ENCODE measurements at regions not wholly inside any gene's neighbourhood (a gene's known extent, or its start where the extent isn't known, plus 50 kb on each side); places are given as distances from the start of the nearest gene placed in this dataset.

DNA sequence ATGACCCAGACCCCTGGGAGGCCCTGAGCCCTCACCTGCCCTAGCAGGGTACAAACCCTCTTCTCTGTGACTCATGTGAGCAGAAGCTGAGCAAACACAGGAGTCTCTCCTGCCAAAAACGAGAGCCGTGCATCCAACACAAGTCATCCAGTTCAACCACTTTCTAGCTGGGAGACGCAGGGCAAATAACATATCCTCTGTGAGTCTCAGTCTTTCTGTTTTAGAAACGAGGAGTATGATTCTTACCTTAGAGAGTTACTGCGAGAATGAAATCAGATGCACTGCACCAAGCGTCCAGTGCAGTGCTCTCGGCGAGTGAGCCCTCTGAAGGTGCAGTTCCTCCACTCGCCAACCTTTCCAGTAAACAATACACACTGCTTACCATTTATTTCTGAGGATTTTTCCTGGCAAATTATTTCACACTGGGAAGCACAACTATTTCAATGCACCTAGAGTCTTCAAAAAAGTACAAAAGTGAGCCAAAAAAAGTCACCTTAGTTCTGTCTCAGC, 331.8 kb upstream of the MYT1L start:
- no peak for DNase-seq
- intact Hi-C loops (cut with micrococcal nuclease; ENCODE audit: unreplicated experiment), result no loop called here
- Histone ChIP-seq H3K4me3 (no peak overlapping the region), H3K4me1 (replicated peaks; ENCODE audit: insufficient read depth) (no peaks in the 10 kb centered on the region), H2AFZ (no peak overlapping the region), H3K4me2 (no peak overlapping the region), H3K27me3 (ENCODE audit: insufficient read depth, low read depth) (peaks cover 79% of the 10 kb centered on the region), H3F3A (ENCODE audit: insufficient read depth, low read depth) (no peaks in the 10 kb centered on the region), H3K9me3 (ENCODE audit: insufficient read depth, low read depth) (no peaks in the 10 kb centered on the region), H3K36me3 (ENCODE audit: low read depth) (no peaks in the 10 kb centered on the region), H4K20me1 (ENCODE audit: insufficient read depth) (no peaks in the 10 kb centered on the region; the same call in none of the 2 replicates), H3K27ac (no peak overlapping the region), H3K9me2 (ENCODE audit: insufficient read depth) (no peaks in the 10 kb centered on the region), H3K79me2 (ENCODE audit: low read depth) (no peaks in the 10 kb centered on the region)
- BruUV-seq (replicated peaks), result no TSS peak
- TF ChIP-seq EZH2 (IDR thresholded peaks at IDR 0.05; ENCODE audit: low read depth), result no peak
- CTCF ChIA-PET, result no interaction called here
- POLR2A ChIA-PET (ENCODE audit: unreplicated experiment), result no interaction called here

DNA sequence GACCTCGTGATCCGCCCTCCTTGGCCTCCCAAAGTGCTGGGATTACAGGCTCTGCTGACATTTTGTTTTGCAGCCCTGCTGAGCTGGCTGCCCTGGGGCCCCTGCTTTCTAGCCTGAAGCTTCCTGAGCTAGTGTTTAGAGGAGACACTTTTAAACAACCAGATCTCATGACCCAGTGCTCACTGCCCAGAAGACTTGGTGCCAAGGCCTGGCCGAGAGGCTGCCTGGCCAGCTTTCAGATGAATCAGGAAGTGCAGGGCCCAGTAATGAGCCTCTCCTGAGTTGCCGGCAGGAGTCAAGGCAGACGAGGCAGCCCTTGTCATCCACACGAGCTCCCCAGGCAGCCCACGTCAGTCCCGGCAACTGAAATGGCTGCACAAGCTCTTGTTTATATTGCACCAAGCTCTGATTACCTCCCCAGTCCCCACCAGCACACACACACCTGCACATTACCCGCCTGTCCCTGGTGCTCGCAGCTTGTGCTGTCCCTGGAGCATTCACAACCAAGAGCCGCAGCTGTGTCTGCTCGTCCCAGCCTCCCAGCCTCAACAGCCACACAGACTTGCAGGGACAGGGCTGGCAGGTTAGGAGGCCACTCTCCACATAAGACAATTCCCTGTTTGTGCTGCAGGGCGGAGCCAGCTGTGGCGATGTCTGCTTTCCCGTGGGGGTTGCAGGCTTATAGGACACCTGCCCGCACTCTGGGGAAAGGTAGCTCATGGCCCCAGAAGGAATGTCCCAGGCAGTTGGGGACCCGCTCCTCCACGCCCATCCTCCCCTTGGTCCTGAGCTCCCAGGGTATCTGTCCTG, 331.2 kb upstream of the MYT1L start:
- no peak overlapping the region for H3K4me2 ChIP-seq
- no peaks in the 10 kb centered on the region; the same call in none of the 2 replicates for H4K20me1 ChIP-seq (ENCODE audit: insufficient read depth)
- H3K27ac ChIP-seq, result no peak overlapping the region
- POLR2A ChIA-PET (ENCODE audit: unreplicated experiment), result interaction anchor here (0.7 kb wide), 1 partner anchor 670 kb away, joined by 3 read pairs; no protein-coding TSS in a partner anchor
- no peak overlapping the region for H2AFZ ChIP-seq
- BruUV-seq (replicated peaks), result no TSS peak
- no peaks in the 10 kb centered on the region for H3F3A ChIP-seq (ENCODE audit: insufficient read depth, low read depth)
- intact Hi-C loops (cut with micrococcal nuclease; ENCODE audit: unreplicated experiment), result no loop called here
- no peaks in the 10 kb centered on the region for H3K9me2 ChIP-seq (ENCODE audit: insufficient read depth)
- no peaks in the 10 kb centered on the region for H3K4me1 ChIP-seq (replicated peaks; ENCODE audit: insufficient read depth)
- no peaks in the 10 kb centered on the region for H3K79me2 ChIP-seq (ENCODE audit: low read depth)
- TF ChIP-seq, protein P1, sequence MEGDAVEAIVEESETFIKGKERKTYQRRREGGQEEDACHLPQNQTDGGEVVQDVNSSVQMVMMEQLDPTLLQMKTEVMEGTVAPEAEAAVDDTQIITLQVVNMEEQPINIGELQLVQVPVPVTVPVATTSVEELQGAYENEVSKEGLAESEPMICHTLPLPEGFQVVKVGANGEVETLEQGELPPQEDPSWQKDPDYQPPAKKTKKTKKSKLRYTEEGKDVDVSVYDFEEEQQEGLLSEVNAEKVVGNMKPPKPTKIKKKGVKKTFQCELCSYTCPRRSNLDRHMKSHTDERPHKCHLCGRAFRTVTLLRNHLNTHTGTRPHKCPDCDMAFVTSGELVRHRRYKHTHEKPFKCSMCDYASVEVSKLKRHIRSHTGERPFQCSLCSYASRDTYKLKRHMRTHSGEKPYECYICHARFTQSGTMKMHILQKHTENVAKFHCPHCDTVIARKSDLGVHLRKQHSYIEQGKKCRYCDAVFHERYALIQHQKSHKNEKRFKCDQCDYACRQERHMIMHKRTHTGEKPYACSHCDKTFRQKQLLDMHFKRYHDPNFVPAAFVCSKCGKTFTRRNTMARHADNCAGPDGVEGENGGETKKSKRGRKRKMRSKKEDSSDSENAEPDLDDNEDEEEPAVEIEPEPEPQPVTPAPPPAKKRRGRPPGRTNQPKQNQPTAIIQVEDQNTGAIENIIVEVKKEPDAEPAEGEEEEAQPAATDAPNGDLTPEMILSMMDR (conservative IDR thresholded peaks at IDR 0.05), result no peak
- no peak for TF ChIP-seq EZH2 (IDR thresholded peaks at IDR 0.05; ENCODE audit: low read depth)
- H3K27me3 ChIP-seq (ENCODE audit: insufficient read depth, low read depth), result peaks cover 79% of the 10 kb centered on the region
- no peaks in the 10 kb centered on the region for H3K9me3 ChIP-seq (ENCODE audit: insufficient read depth, low read depth)
- H3K36me3 ChIP-seq (ENCODE audit: low read depth), result no peaks in the 10 kb centered on the region
- no peak for DNase-seq
- H3K4me3 ChIP-seq, result no peak overlapping the region
- CTCF ChIA-PET, result no interaction called here

DNA sequence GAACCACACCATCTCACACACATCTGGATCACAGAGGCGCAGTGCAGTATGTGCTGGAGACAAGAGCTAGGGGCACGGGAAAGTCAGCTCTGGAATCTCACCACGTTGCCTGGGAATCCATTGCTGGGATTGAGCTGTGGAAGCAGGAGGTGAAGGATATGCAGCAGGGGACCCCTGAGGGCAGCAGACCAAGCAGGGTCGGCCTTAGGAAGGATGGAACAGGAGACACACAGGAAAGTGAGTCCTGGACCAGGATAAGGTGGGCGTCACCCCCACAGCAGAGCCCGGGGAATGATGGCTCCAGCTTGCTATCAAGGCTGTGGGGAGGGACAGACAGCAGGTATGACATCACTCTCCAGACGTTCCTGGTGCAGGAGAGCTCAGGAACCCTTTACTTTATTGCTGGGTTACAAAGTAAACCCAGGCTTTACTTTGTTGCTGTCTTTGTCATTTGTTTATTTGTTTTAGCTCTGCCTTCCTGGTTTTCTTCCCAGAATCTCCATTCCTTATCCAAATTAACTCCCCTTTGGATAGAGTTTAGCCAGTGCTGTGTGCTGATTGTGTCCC, 329.8 kb upstream of the MYT1L start:
- H4K20me1 ChIP-seq (ENCODE audit: insufficient read depth), result no peaks in the 10 kb centered on the region; the same call in none of the 2 replicates
- no TSS peak for BruUV-seq (replicated peaks)
- H3F3A ChIP-seq (ENCODE audit: insufficient read depth, low read depth), result no peaks in the 10 kb centered on the region
- H3K27me3 ChIP-seq (ENCODE audit: insufficient read depth, low read depth), result peaks cover 79% of the 10 kb centered on the region
- no peak overlapping the region for H3K4me2 ChIP-seq
- no peak overlapping the region for H2AFZ ChIP-seq
- no peak overlapping the region for H3K27ac ChIP-seq
- intact Hi-C loops (cut with micrococcal nuclease; ENCODE audit: unreplicated experiment), result no loop called here
- no peaks in the 10 kb centered on the region for H3K9me3 ChIP-seq (ENCODE audit: insufficient read depth, low read depth)
- H3K36me3 ChIP-seq (ENCODE audit: low read depth), result no peaks in the 10 kb centered on the region
- no peaks in the 10 kb centered on the region for H3K79me2 ChIP-seq (ENCODE audit: low read depth)
- TF ChIP-seq, protein P1 (conservative IDR thresholded peaks at IDR 0.05), result no peak
- TF ChIP-seq EZH2 (IDR thresholded peaks at IDR 0.05; ENCODE audit: low read depth), result no peak
- DNase-seq, result no peak
- no peaks in the 10 kb centered on the region for H3K9me2 ChIP-seq (ENCODE audit: insufficient read depth)
- no peaks in the 10 kb centered on the region for H3K4me1 ChIP-seq (replicated peaks; ENCODE audit: insufficient read depth)
- CTCF ChIA-PET, result no interaction called here
- no peak overlapping the region for H3K4me3 ChIP-seq
- POLR2A ChIA-PET (ENCODE audit: unreplicated experiment), result no interaction called here

Data from PC-9 (cell line).